ENCODE measurements at regions not wholly inside any gene's neighbourhood (a gene's known extent, or its start where the extent isn't known, plus 50 kb on each side); places are given as distances from the start of the nearest gene placed in this dataset.
A peak's percentile ranks its signal among the peaks of the same experiment; 100 is the strongest.

- ChIA-PET POLR2A (interaction anchor here (1.8 kb wide), 1 partner anchor 10 kb away, joined by 4 read pairs; no protein-coding TSS in a partner anchor), CTCF (ENCODE audit: low intra/inter-chr PET ratio) (no interaction called here)
- BruUV-seq (replicated peaks), result no TSS peak
- Histone ChIP-seq H3K4me2 (ENCODE audit: insufficient read depth, low read length) (peak overlapping the region; percentile 23; the same call in 1 of the 2 replicates), H3K4me3 (no peak overlapping the region), H3K4me1 (replicated peaks in 1 of 2; ENCODE audit: control insufficient read depth in 2 of 2, insufficient read depth in 2 of 2, low read length in 2 of 2) (peaks cover 0 to 2% of the 10 kb centered on the region in 2 experiments; a peak in 3 of 5 replicates), H3K79me2 (ENCODE audit: control insufficient read depth, insufficient read depth, low read length) (no peaks in the 10 kb centered on the region), H3K36me3 (ENCODE audit: control insufficient read depth, insufficient read depth, low read length) (no peaks in the 10 kb centered on the region), H3K27me3 (ENCODE audit: control insufficient read depth in 2 of 2, insufficient read depth in 2 of 2, low read length in 2 of 2) (no peaks in the 10 kb centered on the region), H3K9me1 (ENCODE audit: control insufficient read depth, insufficient read depth, low read length) (no peaks in the 10 kb centered on the region), H3K9me3 (replicated peaks; ENCODE audit: control insufficient read depth, insufficient read depth, low read depth, low read length) (no peaks in the 10 kb centered on the region), H2AFZ (ENCODE audit: low read depth, low read length) (peak overlapping the region; percentile 51), H3K27ac (ENCODE audit: extremely low read depth, low read depth, low read length) (no peak overlapping the region), H4K20me1 (replicated peaks; ENCODE audit: control insufficient read depth, insufficient read depth, low read length) (no peaks in the 10 kb centered on the region), H3K9ac (ENCODE audit: insufficient read depth in 1 of 2, low read depth in 2 of 2, low read length in 2 of 2) (peak overlapping the region in 1 of 2 experiments; percentile 10; a peak in 1 of 4 replicates)
- in situ Hi-C loops (cut with MboI) (no loop called here), intact Hi-C loops (cut with micrococcal nuclease) (loop anchor here (5.0 kb wide), 1 partner anchor 36 kb away; no protein-coding TSS in a partner anchor)
- DNase-seq (ENCODE audit: extremely low read depth in 1 of 4, low spot score in 3 of 4) (peak; percentile 23 to 69 (median 44)), FAIRE-seq (peak; percentile 90), ATAC-seq (peak; percentile 96)
- 0% methylated on average over 6 of the region's 6 CpGs for WGBS (ENCODE audit: insufficient coverage, low coverage, missing lambda C conversion rate)
- TF ChIP-seq ZNF311 (CRISPR knock-in tag; IDR thresholded peaks at IDR 0.05) (no peak), C11orf30 (IDR thresholded peaks at IDR 0.05; ENCODE audit: low read depth) (peak; percentile 52), FOXJ3 (CRISPR knock-in tag; IDR thresholded peaks at IDR 0.05) (no peak), ZKSCAN1 (IDR thresholded peaks at IDR 0.05; ENCODE audit: low read depth, low read length) (no peak), FOS (IDR thresholded peaks at IDR 0.05; ENCODE audit: extremely low read depth, insufficient read length) (peak; percentile 2), BACH1 (tag; IDR thresholded peaks at IDR 0.05) (no peak), TRIM28 (IDR thresholded peaks at IDR 0.05) (no peak), EP400 (IDR thresholded peaks at IDR 0.05) (no peak), KLF1 (tag; IDR thresholded peaks at IDR 0.05) (no peak), HMGXB4 (CRISPR knock-in tag; IDR thresholded peaks at IDR 0.05) (no peak), MLLT1 (IDR thresholded peaks at IDR 0.05) (no peak), RAD21 (CRISPR knock-in tag; conservative IDR thresholded peaks at IDR 0.05 in 1 of 2, IDR thresholded peaks at IDR 0.05 in 1 of 2) (0 out of 4 replicates have a peak, but pooled peaks of 1 of the 2 experiments have one; percentile 3), PHF21A (IDR thresholded peaks at IDR 0.05; ENCODE audit: borderline replicate concordance, low read depth) (no peak), ZNF316 (IDR thresholded peaks at IDR 0.05) (peak; percentile 53), MCM7 (IDR thresholded peaks at IDR 0.05) (no peak), ZNF584 (CRISPR knock-in tag; IDR thresholded peaks at IDR 0.05; ENCODE audit: low read depth) (no peak), HMGN3 (IDR thresholded peaks at IDR 0.05; ENCODE audit: borderline replicate concordance, extremely low read depth, insufficient read length, low read depth, low read length) (no peak), ZBTB7A (IDR thresholded peaks at IDR 0.05; ENCODE audit: borderline replicate concordance, control insufficient read depth, low read depth, low read length) (peak; percentile 40; the same call in 1 of the 2 replicates), TRIM25 (IDR thresholded peaks at IDR 0.05; ENCODE audit: borderline replicate concordance) (no peak), NCOR1 (IDR thresholded peaks at IDR 0.05) (no peak)
Measured at GRCh38 chr7:94301024-94301586, 93.6 kb upstream of the COL1A2 start.
